NCI-H526 (cell line): ENCODE measurements at regions not wholly inside any gene's neighbourhood (a gene's known extent, or its start where the extent isn't known, plus 50 kb on each side); places are given as distances from the start of the nearest gene placed in this dataset.

ENCODE experiments used
- DNase-seq, 2 experiments: peaks; one replicate each; lab custom pipeline; 2025; lab: John Stamatoyannopoulos, UW

GRCh38 chr5:93057311-93057710, 523.7 kb downstream of the NR2F1-AS1 start:
- no peak for DNase-seq

- DNase-seq, result no peak
These were observed 525.0 kb downstream of the NR2F1-AS1 start for GRCh38 chr5:93055971-93056370.

GRCh38 chr5:93055561-93055960, 525.5 kb downstream of the NR2F1-AS1 start:
- DNase-seq, result no peak

- DNase-seq, result no peak
These were observed 526.4 kb downstream of the NR2F1-AS1 start for GRCh38 chr5:93054424-93055163.

GRCh38 chr5:93053825-93054224, 527.2 kb downstream of the NR2F1-AS1 start:
- no peak for DNase-seq

GRCh38 chr5:93048858-93049257, 532.2 kb downstream of the NR2F1-AS1 start:
- no peak for DNase-seq

- no peak for DNase-seq
These were observed 536.0 kb downstream of the NR2F1-AS1 start for GRCh38 chr5:93044859-93045666.

GRCh38 chr5:93039888-93040287, 541.1 kb downstream of the NR2F1-AS1 start:
- no peak for DNase-seq

- no peak for DNase-seq
These were observed 546.1 kb downstream of the NR2F1-AS1 start for GRCh38 chr5:93034621-93035590.

- DNase-seq, result no peak
These were observed 558.1 kb downstream of the NR2F1-AS1 start for GRCh38 chr5:93022796-93023447.

GRCh38 chr5:93022211-93022610, 558.8 kb downstream of the NR2F1-AS1 start:
- no peak for DNase-seq

- DNase-seq, result no peak
These were observed 561.1 kb downstream of the NR2F1-AS1 start for GRCh38 chr5:93019896-93020295.

GRCh38 chr5:93018461-93018860, 562.6 kb downstream of the NR2F1-AS1 start:
- no peak for DNase-seq

- DNase-seq, result no peak
These were observed 563.2 kb downstream of the NR2F1-AS1 start for GRCh38 chr5:93017849-93018248.

GRCh38 chr5:93017376-93017775, 563.6 kb downstream of the NR2F1-AS1 start:
- DNase-seq, result no peak

GRCh38 chr5:93010616-93011015, 570.4 kb downstream of the NR2F1-AS1 start:
- no peak for DNase-seq

- DNase-seq, result no peak
These were observed 571.0 kb downstream of the NR2F1-AS1 start for GRCh38 chr5:93010037-93010436.

GRCh38 chr5:93008502-93009207, 572.4 kb downstream of the NR2F1-AS1 start:
- DNase-seq, result no peak

- DNase-seq, result no peak
These were observed 574.1 kb downstream of the NR2F1-AS1 start for GRCh38 chr5:93006915-93007314.

- no peak for DNase-seq
These were observed 582.6 kb downstream of the NR2F1-AS1 start for GRCh38 chr5:92998456-92998855.

- no peak for DNase-seq
These were observed 586.6 kb downstream of the NR2F1-AS1 start for GRCh38 chr5:92994392-92994791.
